GM21786 (cell line): ENCODE measurements at regions not wholly inside any gene's neighbourhood (a gene's known extent, or its start where the extent isn't known, plus 50 kb on each side); places are given as distances from the start of the nearest gene placed in this dataset.
"Not testable (repeated sequence)": the region's sequence is repeated elsewhere in the genome, so short reads cannot be mapped to it uniquely, and the experiment has no call there.

Source experiments
- ATAC-seq: cut with Tn5 transposase; IDR thresholded peaks from one replicate; pipeline ENCODE4 v1.9.1; 2021; ENCODE audit not compliant: unreplicated experiment

- ATAC-seq = no peak
Measured at GRCh38 chrX:110965409-110966090, 130.4 kb upstream of the PAK3 start.

- no peak for ATAC-seq
Measured at GRCh38 chrX:110964786-110965185, 131.2 kb upstream of the PAK3 start.

GRCh38 chrX:110962451-110962850, 133.5 kb upstream of the PAK3 start:
- ATAC-seq = no peak

- no peak for ATAC-seq
Measured at GRCh38 chrX:110955706-110956105, 140.3 kb upstream of the PAK3 start.

- no peak for ATAC-seq
Measured at GRCh38 chrX:110954428-110955100, 141.4 kb upstream of the PAK3 start.

GRCh38 chrX:110951472-110952269, 144.3 kb upstream of the PAK3 start:
- ATAC-seq = no peak

- no peak for ATAC-seq
Measured at GRCh38 chrX:110944751-110945675, 149.4 kb upstream of the CHRDL1 start.

- ATAC-seq = no peak
Measured at GRCh38 chrX:110944311-110944750, 148.7 kb upstream of the CHRDL1 start.

GRCh38 chrX:110941906-110942305, 146.3 kb upstream of the CHRDL1 start:
- ATAC-seq = no peak

GRCh38 chrX:110938977-110939732, 143.5 kb upstream of the CHRDL1 start:
- no peak for ATAC-seq

- ATAC-seq = no peak
Measured at GRCh38 chrX:110924871-110925270, 129.3 kb upstream of the CHRDL1 start.

- ATAC-seq = no peak
Measured at GRCh38 chrX:110920991-110921390, 125.4 kb upstream of the CHRDL1 start.

- no peak for ATAC-seq
Measured at GRCh38 chrX:110915570-110915969, 120.0 kb upstream of the CHRDL1 start.

- no peak for ATAC-seq
Measured at GRCh38 chrX:110915111-110915510, 119.5 kb upstream of the CHRDL1 start.

GRCh38 chrX:110914281-110914680, 118.7 kb upstream of the CHRDL1 start:
- no peak for ATAC-seq

- not testable (repeated sequence) for ATAC-seq
Measured at GRCh38 chrX:110904747-110905146, 109.1 kb upstream of the CHRDL1 start.

- ATAC-seq = no peak
Measured at GRCh38 chrX:110881971-110882370, 86.4 kb upstream of the CHRDL1 start.

GRCh38 chrX:110877326-110877725, 81.7 kb upstream of the CHRDL1 start:
- ATAC-seq = no peak

GRCh38 chrX:110871839-110872238, 76.2 kb upstream of the CHRDL1 start:
- ATAC-seq = no peak

GRCh38 chrX:110866421-110866820, 70.8 kb upstream of the CHRDL1 start:
- no peak for ATAC-seq
